ENCODE measurements at regions not wholly inside any gene's neighbourhood (a gene's known extent, or its start where the extent isn't known, plus 50 kb on each side); places are given as distances from the start of the nearest gene placed in this dataset.

DNA sequence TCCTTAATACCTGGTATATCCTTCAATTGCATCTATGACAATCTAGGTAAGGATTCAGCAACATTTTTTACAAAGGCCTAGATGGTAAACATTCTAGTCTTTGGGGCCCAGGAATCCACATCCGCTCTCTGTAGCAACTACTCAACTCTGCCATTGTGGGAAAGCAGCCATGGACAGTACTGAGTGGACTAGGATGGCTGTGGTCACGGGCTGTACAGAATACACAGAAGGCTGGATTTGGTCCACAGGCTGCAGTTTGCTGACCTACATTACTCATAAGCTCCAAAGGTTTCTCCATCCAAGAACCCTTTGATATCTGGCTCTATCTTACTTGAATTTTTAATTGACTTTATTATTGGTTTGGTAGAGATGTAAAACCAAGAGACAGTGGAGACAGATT, 418.3 kb upstream of the LRRTM1 start:
- no peak for TF ChIP-seq POU5F1 (IDR thresholded peaks at IDR 0.05; ENCODE audit: borderline replicate concordance, low read depth, low read length, partially characterized antibody)
- no peak for TF ChIP-seq YY1 (IDR thresholded peaks at IDR 0.05; ENCODE audit: borderline replicate concordance in 1 of 3, control insufficient read depth in 1 of 3, extremely low read depth in 1 of 3, insufficient read depth in 3 of 3, insufficient read length in 1 of 3, insufficient replicate concordance in 2 of 3, low read depth in 1 of 3, low read length in 2 of 3)
